Bronchial epithelial cell (primary cell): ENCODE measurements at regions not wholly inside any gene's neighbourhood (a gene's known extent, or its start where the extent isn't known, plus 50 kb on each side); places are given as distances from the start of the nearest gene placed in this dataset.

Experiments used
- DNase-seq: peaks from one replicate; pipeline ENCODE4 v3.0.0-alpha.2; 2010; ENCODE audit warnings: low read depth
- FAIRE-seq: peaks from 2 replicates; lab custom pipeline; 2011; peaks lifted over from hg19 to GRCh38; lab: Jason Lieb, UNC
- H3K27me3 ChIP-seq: 2 replicates; pipeline ENCODE4 v1.5.1; 2011; ENCODE audit warnings: low read length; ENCODE audit not compliant: control insufficient read depth, insufficient read depth
- H3K36me3 ChIP-seq: 2 replicates; pipeline ENCODE4 v1.5.1; 2011; ENCODE audit warnings: low read length; ENCODE audit not compliant: control insufficient read depth, insufficient read depth
- H3K4me3 ChIP-seq: 2 replicates; pipeline ENCODE4 v1.5.1; 2011; ENCODE audit warnings: mild to moderate bottlenecking, low read depth, low read length, control low read depth
- TF ChIP-seq, protein P1 (sequence below): IDR thresholded peaks from 2 replicates; pipeline ENCODE4 v1.5.1; 2011; ENCODE audit warnings: mild to moderate bottlenecking, moderate library complexity, low read length, control low read depth, inconsistent platforms; ENCODE audit not compliant: insufficient read depth, severe bottlenecking

DNA sequence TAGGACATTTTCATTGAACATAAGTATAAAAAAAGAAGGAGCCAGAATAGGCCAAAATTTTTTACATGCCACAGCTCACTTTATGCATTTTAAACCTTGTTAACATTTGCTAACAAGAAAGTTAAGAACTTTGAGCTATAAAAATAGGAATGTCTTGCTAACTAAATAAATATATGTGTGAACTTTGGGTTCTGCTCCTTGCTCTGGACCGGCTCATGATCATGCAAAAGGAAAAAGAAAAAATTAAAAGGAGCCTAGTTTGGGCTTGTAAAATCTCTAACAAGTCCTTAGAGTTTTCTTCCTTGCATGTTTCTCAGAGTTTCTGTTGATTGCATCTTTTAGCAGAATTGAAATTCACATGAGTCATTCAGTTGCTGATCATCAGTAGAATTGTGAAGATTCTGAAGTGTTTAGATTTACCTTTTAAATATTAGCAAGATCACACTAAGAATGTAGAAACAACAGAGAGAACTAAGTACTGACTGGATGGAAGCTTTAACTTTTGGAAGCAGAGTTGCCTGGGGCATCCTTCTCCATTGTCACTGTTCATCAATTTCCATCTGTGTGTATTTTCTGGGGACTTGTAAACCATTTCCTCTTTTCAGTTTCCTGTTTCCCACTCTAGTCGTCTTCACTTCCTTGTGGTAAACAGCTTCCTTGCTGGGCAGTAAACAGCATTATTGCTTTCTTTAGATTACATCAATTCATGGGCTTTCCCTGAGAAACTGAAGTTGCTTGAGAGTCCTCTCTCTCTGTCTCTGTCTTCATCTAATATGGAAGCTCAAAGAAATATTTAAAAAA, 458.4 kb upstream of the BTBD3 start:
- DNase-seq (peak; percentile 10), FAIRE-seq (no peak)
- Histone ChIP-seq H3K36me3 (no peaks in the 10 kb centered on the region), H3K27me3 (no peaks in the 10 kb centered on the region), H3K4me3 (no peak overlapping the region)
- TF ChIP-seq, protein P1, sequence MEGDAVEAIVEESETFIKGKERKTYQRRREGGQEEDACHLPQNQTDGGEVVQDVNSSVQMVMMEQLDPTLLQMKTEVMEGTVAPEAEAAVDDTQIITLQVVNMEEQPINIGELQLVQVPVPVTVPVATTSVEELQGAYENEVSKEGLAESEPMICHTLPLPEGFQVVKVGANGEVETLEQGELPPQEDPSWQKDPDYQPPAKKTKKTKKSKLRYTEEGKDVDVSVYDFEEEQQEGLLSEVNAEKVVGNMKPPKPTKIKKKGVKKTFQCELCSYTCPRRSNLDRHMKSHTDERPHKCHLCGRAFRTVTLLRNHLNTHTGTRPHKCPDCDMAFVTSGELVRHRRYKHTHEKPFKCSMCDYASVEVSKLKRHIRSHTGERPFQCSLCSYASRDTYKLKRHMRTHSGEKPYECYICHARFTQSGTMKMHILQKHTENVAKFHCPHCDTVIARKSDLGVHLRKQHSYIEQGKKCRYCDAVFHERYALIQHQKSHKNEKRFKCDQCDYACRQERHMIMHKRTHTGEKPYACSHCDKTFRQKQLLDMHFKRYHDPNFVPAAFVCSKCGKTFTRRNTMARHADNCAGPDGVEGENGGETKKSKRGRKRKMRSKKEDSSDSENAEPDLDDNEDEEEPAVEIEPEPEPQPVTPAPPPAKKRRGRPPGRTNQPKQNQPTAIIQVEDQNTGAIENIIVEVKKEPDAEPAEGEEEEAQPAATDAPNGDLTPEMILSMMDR = no peak

DNA sequence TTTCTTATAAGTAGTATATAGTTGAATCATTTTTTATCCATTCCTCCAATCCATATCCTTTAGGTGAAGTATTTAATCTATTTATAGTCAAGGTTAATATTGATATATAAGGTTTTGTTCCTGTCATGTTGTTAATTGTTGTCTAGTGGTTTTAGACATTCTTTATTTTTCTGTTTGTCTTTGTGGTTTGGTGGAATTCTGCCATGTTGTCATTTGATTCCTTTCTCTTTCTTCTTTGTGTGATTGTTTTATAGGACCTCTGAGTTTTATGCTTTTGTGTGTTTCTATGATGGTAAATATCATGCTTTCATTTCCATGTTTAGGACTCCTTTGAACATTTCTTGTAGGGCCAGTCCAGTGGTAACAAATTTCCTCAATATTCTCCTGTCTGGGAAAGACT, 450.3 kb upstream of the BTBD3 start:
- no peaks in the 10 kb centered on the region for H3K36me3 ChIP-seq
- no peak overlapping the region for H3K4me3 ChIP-seq
- no peak for FAIRE-seq
- DNase-seq = no peak
- TF ChIP-seq, protein P1 = no peak
- no peaks in the 10 kb centered on the region for H3K27me3 ChIP-seq

DNA sequence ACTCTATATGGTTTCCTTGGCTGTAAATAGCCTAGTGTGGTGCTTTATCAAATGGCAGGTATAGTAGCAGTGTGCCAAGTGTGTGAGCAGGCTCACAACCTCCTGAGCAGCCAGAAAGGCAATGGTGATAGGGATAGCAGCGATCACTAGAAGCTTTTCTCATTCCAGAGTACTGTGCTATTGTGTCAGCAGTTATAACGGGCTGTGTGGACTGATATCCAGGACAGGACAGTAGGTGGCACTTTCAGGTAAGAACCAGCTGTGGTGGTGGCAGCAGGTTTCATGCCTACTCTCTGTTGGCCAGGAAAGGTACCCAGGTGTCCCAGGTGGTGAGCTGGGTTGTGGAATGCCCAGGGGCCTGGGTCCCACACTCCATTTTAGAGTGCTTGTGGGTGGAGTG, 448.8 kb upstream of the BTBD3 start:
- TF ChIP-seq, protein P1 = no peak
- Histone ChIP-seq H3K4me3 (no peak overlapping the region), H3K27me3 (no peaks in the 10 kb centered on the region), H3K36me3 (no peaks in the 10 kb centered on the region)
- FAIRE-seq = no peak
- DNase-seq = no peak

DNA sequence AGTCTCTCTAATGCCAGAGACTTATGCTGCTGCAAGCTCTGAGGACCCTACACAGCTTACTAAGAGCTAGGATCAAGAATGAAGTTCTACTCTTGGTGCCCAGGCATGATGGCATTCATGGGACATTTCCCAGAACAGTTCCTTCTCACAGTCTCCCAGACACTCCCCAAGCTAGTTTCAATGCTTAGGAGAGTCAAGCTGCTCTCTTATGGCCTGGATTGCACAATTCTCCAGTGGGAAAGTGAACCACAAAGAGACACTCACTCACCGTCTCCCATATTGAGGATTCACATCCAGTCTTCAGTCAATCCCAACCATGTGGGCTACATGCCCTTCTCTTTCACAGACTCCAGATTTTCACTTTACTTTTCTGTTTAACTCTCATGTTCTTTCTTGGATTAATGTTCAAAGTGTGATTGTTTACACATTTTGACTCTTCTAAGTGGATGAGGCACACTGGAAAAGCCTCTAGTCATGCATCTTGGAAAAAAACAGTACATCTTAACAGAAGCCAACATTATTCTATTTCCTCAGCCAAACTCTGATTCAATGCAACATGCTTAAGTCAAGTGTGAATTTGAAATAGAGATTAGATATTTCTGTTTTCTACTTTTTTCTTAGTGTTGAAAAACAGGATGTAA, 447.8 kb upstream of the BTBD3 start:
- DNase-seq (peak; percentile 13), FAIRE-seq (peak; percentile 60)
- no peaks in the 10 kb centered on the region for H3K27me3 ChIP-seq
- H3K4me3 ChIP-seq = no peak overlapping the region
- TF ChIP-seq, protein P1 = no peak
- H3K36me3 ChIP-seq = no peaks in the 10 kb centered on the region

DNA sequence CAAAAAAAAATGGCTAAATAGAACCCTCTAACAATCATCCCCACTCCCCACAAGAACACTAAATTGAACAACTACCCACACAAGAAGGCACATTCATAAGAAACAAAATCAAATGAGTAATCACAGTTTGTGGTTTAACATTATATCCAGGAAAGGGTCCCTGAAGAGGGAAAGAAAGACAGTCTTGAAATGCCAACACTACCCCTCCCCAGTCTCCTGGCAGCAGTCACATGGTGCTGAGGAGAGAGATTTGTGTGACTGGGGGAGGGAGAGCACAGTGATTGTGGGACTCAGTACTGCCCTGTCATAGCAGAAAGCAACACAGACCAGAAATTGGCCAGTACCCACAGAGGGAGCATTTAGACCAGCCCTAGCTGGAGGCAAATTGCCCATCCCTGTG, 443.7 kb upstream of the BTBD3 start:
- TF ChIP-seq, protein P1 = no peak
- Histone ChIP-seq H3K36me3 (no peaks in the 10 kb centered on the region), H3K27me3 (no peaks in the 10 kb centered on the region), H3K4me3 (no peak overlapping the region)
- FAIRE-seq (no peak), DNase-seq (no peak)
